GM12864 (cell line): ENCODE measurements at regions not wholly inside any gene's neighbourhood (a gene's known extent, or its start where the extent isn't known, plus 50 kb on each side); places are given as distances from the start of the nearest gene placed in this dataset.

Experiments used
- DNase-seq: peaks from one replicate; pipeline ENCODE4 v3.0.0-alpha.2; 2011; ENCODE audit warnings: low read depth
- H3K4me3 ChIP-seq: 2 replicates; pipeline ENCODE4 v1.5.1; 2011; ENCODE audit warnings: mild to moderate bottlenecking, low read depth, low read length, control low read depth
- TF ChIP-seq, protein P1 (sequence below): IDR thresholded peaks from 2 replicates; pipeline ENCODE4 v1.5.1; 2011; ENCODE audit warnings: low read depth, mild to moderate bottlenecking, moderate library complexity, low read length, control low read depth, inconsistent platforms; ENCODE audit errors: missing control alignments

DNA sequence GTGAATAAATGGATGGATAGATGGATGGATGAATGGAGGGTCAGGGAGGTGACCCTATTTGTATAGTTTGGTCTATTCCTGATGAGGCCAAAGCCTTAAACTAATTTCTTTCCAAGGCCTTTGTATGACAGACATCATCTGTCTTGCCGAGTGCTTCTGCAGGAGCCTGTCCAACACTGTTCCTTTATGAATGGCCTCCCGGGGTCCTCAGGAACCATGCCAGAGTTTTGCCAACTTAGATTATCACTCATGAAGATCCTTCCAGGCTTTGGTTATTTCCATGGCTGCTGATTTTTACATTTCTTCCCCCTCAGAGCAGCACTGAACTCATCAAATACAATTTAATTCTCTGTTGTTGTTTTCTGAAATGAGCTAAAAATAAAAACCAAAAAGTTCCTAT lies 133.0 kb upstream of the SOX2 start:
- no peak overlapping the region for H3K4me3 ChIP-seq
- DNase-seq: no peak
- TF ChIP-seq, protein P1, sequence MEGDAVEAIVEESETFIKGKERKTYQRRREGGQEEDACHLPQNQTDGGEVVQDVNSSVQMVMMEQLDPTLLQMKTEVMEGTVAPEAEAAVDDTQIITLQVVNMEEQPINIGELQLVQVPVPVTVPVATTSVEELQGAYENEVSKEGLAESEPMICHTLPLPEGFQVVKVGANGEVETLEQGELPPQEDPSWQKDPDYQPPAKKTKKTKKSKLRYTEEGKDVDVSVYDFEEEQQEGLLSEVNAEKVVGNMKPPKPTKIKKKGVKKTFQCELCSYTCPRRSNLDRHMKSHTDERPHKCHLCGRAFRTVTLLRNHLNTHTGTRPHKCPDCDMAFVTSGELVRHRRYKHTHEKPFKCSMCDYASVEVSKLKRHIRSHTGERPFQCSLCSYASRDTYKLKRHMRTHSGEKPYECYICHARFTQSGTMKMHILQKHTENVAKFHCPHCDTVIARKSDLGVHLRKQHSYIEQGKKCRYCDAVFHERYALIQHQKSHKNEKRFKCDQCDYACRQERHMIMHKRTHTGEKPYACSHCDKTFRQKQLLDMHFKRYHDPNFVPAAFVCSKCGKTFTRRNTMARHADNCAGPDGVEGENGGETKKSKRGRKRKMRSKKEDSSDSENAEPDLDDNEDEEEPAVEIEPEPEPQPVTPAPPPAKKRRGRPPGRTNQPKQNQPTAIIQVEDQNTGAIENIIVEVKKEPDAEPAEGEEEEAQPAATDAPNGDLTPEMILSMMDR: no peak

GRCh38 chr3:181572432-181572831 lies 139.3 kb upstream of the SOX2 start:
- no peak overlapping the region for H3K4me3 ChIP-seq
- TF ChIP-seq, protein P1: no peak
- no peak for DNase-seq

GRCh38 chr3:181570472-181570871 lies 141.3 kb upstream of the SOX2 start:
- TF ChIP-seq, protein P1: no peak
- DNase-seq: no peak
- no peak overlapping the region for H3K4me3 ChIP-seq

- DNase-seq: no peak
- H3K4me3 ChIP-seq: no peak overlapping the region
- TF ChIP-seq, protein P1: no peak
These were observed 142.3 kb upstream of the SOX2 start for GRCh38 chr3:181569356-181569940.

- TF ChIP-seq, protein P1: no peak
- H3K4me3 ChIP-seq: no peak overlapping the region
- no peak for DNase-seq
These were observed 143.0 kb upstream of the SOX2 start for GRCh38 chr3:181568693-181569092.

- H3K4me3 ChIP-seq: no peak overlapping the region
- TF ChIP-seq, protein P1: no peak
- no peak for DNase-seq
These were observed 143.5 kb upstream of the SOX2 start for GRCh38 chr3:181568248-181568647.
